ENCODE measurements at regions not wholly inside any gene's neighbourhood (a gene's known extent, or its start where the extent isn't known, plus 50 kb on each side); places are given as distances from the start of the nearest gene placed in this dataset.
A peak's percentile ranks its signal among the peaks of the same experiment; 100 is the strongest.

GRCh38 chr2:62284471-62284870 lies 88.6 kb downstream of the B3GNT2 start (continued):
- no peak for TF ChIP-seq ZXDB (tag by site-specific recombination; IDR thresholded peaks at IDR 0.05)
- no peak for TF ChIP-seq ZNF248 (tag by site-specific recombination; IDR thresholded peaks at IDR 0.05)
- TF ChIP-seq ZNF670 (tag by site-specific recombination; IDR thresholded peaks at IDR 0.05; ENCODE audit: low read depth): no peak
- no peak for TF ChIP-seq KLF17 (tag by site-specific recombination; IDR thresholded peaks at IDR 0.05)

GRCh38 chr2:62283147-62283546 lies 87.2 kb downstream of the B3GNT2 start:
- Histone ChIP-seq H3K9me3 (ENCODE audit: control insufficient read depth, insufficient read depth, low read depth, low read length) (no peaks in the 10 kb centered on the region), H3K27ac (ENCODE audit: extremely low read depth, low read depth, low read length) (no peak overlapping the region), H3K36me3 (ENCODE audit: control insufficient read depth in 2 of 2, insufficient read depth in 1 of 2, low read length in 2 of 2) (no peaks in the 10 kb centered on the region), H3K4me3 (ENCODE audit: low read depth, low read length) (no peak overlapping the region), H3K4me1 (ENCODE audit: control insufficient read depth, insufficient read depth, low read length) (no peaks in the 10 kb centered on the region; the same call in 1 of the 2 replicates)
- ChIA-PET CTCF (no interaction called here), POLR2A (no interaction called here)
- TF ChIP-seq SCRT2 (tag by site-specific recombination; IDR thresholded peaks at IDR 0.05): no peak
- TF ChIP-seq ZNF140 (tag by site-specific recombination; IDR thresholded peaks at IDR 0.05): peak; percentile 56; the same call in 1 of the 2 replicates

- ChIA-PET POLR2A (no interaction called here), CTCF (no interaction called here)
- H3K9me3 ChIP-seq (ENCODE audit: control insufficient read depth, insufficient read depth, low read depth, low read length): no peaks in the 10 kb centered on the region
- H3K27ac ChIP-seq (ENCODE audit: extremely low read depth, low read depth, low read length): no peak overlapping the region
- H3K4me1 ChIP-seq (ENCODE audit: control insufficient read depth, insufficient read depth, low read length): no peaks in the 10 kb centered on the region
- TF ChIP-seq SP7 (tag by site-specific recombination; IDR thresholded peaks at IDR 0.05): no peak
- no peak for TF ChIP-seq ZNF239 (tag by site-specific recombination; IDR thresholded peaks at IDR 0.05)
- no peak for TF ChIP-seq ZNF211 (tag by site-specific recombination; IDR thresholded peaks at IDR 0.05; ENCODE audit: low read depth)
- TF ChIP-seq ZNF133 (tag by site-specific recombination; IDR thresholded peaks at IDR 0.05): no peak
- TF ChIP-seq ZNF24 (tag by site-specific recombination; IDR thresholded peaks at IDR 0.05): no peak
- no peak for TF ChIP-seq ZBTB10 (tag by site-specific recombination; IDR thresholded peaks at IDR 0.05)
- no peak for TF ChIP-seq ZNF394 (tag by site-specific recombination; IDR thresholded peaks at IDR 0.05; ENCODE audit: borderline replicate concordance)
- TF ChIP-seq ZNF830 (tag by site-specific recombination; IDR thresholded peaks at IDR 0.05; ENCODE audit: low read depth): no peak
- TF ChIP-seq EGR2 (tag by site-specific recombination; IDR thresholded peaks at IDR 0.05; ENCODE audit: low read depth): no peak
- TF ChIP-seq ZNF510 (tag by site-specific recombination; IDR thresholded peaks at IDR 0.05; ENCODE audit: insufficient replicate concordance): no peak
- no peak for TF ChIP-seq KLF1 (tag by site-specific recombination; IDR thresholded peaks at IDR 0.05)
- no peak overlapping the region for H3K4me3 ChIP-seq (ENCODE audit: low read depth, low read length)
- H3K36me3 ChIP-seq (ENCODE audit: control insufficient read depth in 2 of 2, insufficient read depth in 1 of 2, low read length in 2 of 2): no peaks in the 10 kb centered on the region
Measured at GRCh38 chr2:62281663-62282062, 85.7 kb downstream of the B3GNT2 start.

- Histone ChIP-seq H3K36me3 (ENCODE audit: control insufficient read depth in 2 of 2, insufficient read depth in 1 of 2, low read length in 2 of 2) (no peaks in the 10 kb centered on the region), H3K9me3 (ENCODE audit: control insufficient read depth, insufficient read depth, low read depth, low read length) (no peaks in the 10 kb centered on the region), H3K4me1 (ENCODE audit: control insufficient read depth, insufficient read depth, low read length) (no peaks in the 10 kb centered on the region), H3K4me3 (ENCODE audit: low read depth, low read length) (no peak overlapping the region), H3K27ac (ENCODE audit: extremely low read depth, low read depth, low read length) (no peak overlapping the region)
- ChIA-PET CTCF (no interaction called here), POLR2A (no interaction called here)
- peak; percentile 45 for TF ChIP-seq ZNF510 (tag by site-specific recombination; IDR thresholded peaks at IDR 0.05; ENCODE audit: insufficient replicate concordance)
- TF ChIP-seq TSHZ1 (tag by site-specific recombination; IDR thresholded peaks at IDR 0.05; ENCODE audit: borderline replicate concordance): no peak
- peak; percentile 91 for TF ChIP-seq SETDB1 (IDR thresholded peaks at IDR 0.05; ENCODE audit: insufficient read length, low read length)
- TF ChIP-seq KLF7 (tag by site-specific recombination; IDR thresholded peaks at IDR 0.05; ENCODE audit: borderline replicate concordance): no peak
- peak; percentile 97 for TF ChIP-seq ZNF585B (tag by site-specific recombination; IDR thresholded peaks at IDR 0.05)
Measured at GRCh38 chr2:62277688-62278087, 81.8 kb downstream of the B3GNT2 start.

Data from HEK293 (cell line).